Ovary (tissue), 3 donors: ENCODE measurements at regions not wholly inside any gene's neighbourhood (a gene's known extent, or its start where the extent isn't known, plus 50 kb on each side); places are given as distances from the start of the nearest gene placed in this dataset.

ENCODE experiments used
- EP300 ChIP-seq: sonication (generic); formaldehyde crosslinking; IDR thresholded peaks from one replicate; pipeline ENCODE4 v1.6.1; 2017; ENCODE audit warnings: antibody characterized with exemption
- TF ChIP-seq, protein P1 (sequence below), 3 donors: fragments of 450-650 bp in 2 of 3; fragments of 200-600 bp in 1 of 3; IDR thresholded peaks; one replicate each; pipeline versions ENCODE4 v1.5.1 to v1.8.0; 2016 to 2022; ENCODE audit warnings: antibody characterized with exemption in 3 of 3, mild to moderate bottlenecking in 1 of 3
- donor health status: DM: no; HTN: no; CAD: no.

DNA sequence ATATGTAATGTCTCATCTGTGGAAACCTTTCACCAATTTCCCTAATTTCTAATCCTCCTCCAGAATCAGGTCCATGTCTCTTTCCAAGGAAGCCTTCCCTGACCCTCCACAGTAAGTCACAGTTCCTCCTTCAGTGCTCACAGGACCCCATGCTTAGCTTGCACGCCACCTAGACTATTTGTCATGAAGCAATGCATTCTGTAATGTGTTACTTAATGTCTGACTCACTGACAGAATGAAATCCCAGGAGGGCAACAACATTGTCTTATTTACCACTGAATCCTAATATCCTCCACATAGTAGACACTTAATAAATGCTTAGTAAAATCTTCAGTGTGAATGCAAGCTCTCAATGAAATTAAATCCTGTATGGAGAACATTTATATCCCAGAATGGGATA is 245.9 kb upstream of the PLD5 start:
- TF ChIP-seq, protein P1, sequence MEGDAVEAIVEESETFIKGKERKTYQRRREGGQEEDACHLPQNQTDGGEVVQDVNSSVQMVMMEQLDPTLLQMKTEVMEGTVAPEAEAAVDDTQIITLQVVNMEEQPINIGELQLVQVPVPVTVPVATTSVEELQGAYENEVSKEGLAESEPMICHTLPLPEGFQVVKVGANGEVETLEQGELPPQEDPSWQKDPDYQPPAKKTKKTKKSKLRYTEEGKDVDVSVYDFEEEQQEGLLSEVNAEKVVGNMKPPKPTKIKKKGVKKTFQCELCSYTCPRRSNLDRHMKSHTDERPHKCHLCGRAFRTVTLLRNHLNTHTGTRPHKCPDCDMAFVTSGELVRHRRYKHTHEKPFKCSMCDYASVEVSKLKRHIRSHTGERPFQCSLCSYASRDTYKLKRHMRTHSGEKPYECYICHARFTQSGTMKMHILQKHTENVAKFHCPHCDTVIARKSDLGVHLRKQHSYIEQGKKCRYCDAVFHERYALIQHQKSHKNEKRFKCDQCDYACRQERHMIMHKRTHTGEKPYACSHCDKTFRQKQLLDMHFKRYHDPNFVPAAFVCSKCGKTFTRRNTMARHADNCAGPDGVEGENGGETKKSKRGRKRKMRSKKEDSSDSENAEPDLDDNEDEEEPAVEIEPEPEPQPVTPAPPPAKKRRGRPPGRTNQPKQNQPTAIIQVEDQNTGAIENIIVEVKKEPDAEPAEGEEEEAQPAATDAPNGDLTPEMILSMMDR (IDR thresholded peaks at IDR 0.05): no peak
- no peak for TF ChIP-seq EP300
